Chondrocyte (in vitro differentiated cells): ENCODE measurements at regions not wholly inside any gene's neighbourhood (a gene's known extent, or its start where the extent isn't known, plus 50 kb on each side); places are given as distances from the start of the nearest gene placed in this dataset.

Source experiments
- DNase-seq: peaks from one replicate; pipeline ENCODE4 v3.0.0; 2021; ENCODE audit warnings: mixed read lengths, low spot score
- H3K27ac Mint-ChIP-seq: one replicate; pipeline ENCODE4 v1.8.0; 2021; ENCODE audit warnings: mild to moderate bottlenecking, moderate library complexity, mixed read lengths; ENCODE audit not compliant: unreplicated experiment
- H3K27me3 Mint-ChIP-seq: 2 replicates; pipeline ENCODE4 v1.8.0; 2021; ENCODE audit warnings: low read depth, mixed read lengths
- H3K36me3 Mint-ChIP-seq: 2 replicates; pipeline ENCODE4 v1.8.0; 2021; ENCODE audit warnings: low read depth, mixed read lengths
- H3K4me1 Mint-ChIP-seq: 2 replicates; pipeline ENCODE4 v1.8.0; 2021; ENCODE audit warnings: low read depth, mild to moderate bottlenecking, mixed read lengths
- H3K4me3 Mint-ChIP-seq: one replicate; pipeline ENCODE4 v1.8.0; 2021; ENCODE audit warnings: mild to moderate bottlenecking, moderate library complexity, mixed read lengths; ENCODE audit not compliant: unreplicated experiment
- H3K9me3 Mint-ChIP-seq: 2 replicates; pipeline ENCODE4 v1.8.0; 2021; ENCODE audit warnings: low read depth, mixed read lengths
- TF ChIP-seq, protein P1 (sequence below): fragments of 200-600 bp; sonication (generic); IDR thresholded peaks from 2 replicates; pipeline ENCODE4 v1.5.0; 2021; ENCODE audit warnings: antibody characterized with exemption, mild to moderate bottlenecking, moderate library complexity

DNA sequence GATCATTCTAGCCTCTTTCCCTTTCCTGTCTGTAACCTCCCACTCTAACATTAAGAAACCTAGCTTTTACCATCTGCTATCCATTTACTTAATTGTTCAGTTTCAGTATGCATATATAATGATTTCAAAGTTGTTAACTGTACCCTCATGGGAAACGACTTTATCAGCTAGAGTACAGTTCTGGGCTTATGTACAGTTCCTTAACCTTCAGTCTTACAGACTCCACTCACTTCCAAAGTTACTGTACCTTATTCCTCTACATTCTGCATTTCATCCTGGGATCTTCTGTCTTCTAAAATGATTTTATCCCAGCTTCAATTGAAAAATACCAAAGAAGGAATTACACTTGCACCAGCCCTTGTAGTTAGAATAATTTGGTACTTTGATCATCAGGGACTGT is 108.7 kb upstream of the KCNE2 start:
- no peaks in the 10 kb centered on the region for H3K27me3 Mint-ChIP-seq
- TF ChIP-seq, protein P1, sequence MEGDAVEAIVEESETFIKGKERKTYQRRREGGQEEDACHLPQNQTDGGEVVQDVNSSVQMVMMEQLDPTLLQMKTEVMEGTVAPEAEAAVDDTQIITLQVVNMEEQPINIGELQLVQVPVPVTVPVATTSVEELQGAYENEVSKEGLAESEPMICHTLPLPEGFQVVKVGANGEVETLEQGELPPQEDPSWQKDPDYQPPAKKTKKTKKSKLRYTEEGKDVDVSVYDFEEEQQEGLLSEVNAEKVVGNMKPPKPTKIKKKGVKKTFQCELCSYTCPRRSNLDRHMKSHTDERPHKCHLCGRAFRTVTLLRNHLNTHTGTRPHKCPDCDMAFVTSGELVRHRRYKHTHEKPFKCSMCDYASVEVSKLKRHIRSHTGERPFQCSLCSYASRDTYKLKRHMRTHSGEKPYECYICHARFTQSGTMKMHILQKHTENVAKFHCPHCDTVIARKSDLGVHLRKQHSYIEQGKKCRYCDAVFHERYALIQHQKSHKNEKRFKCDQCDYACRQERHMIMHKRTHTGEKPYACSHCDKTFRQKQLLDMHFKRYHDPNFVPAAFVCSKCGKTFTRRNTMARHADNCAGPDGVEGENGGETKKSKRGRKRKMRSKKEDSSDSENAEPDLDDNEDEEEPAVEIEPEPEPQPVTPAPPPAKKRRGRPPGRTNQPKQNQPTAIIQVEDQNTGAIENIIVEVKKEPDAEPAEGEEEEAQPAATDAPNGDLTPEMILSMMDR = no peak
- no peak overlapping the region for H3K4me3 Mint-ChIP-seq
- H3K4me1 Mint-ChIP-seq = peaks cover 10% of the 10 kb centered on the region
- H3K9me3 Mint-ChIP-seq = peaks cover 30% of the 10 kb centered on the region
- no peak overlapping the region for H3K27ac Mint-ChIP-seq
- no peak for DNase-seq
- H3K36me3 Mint-ChIP-seq = peaks cover 4% of the 10 kb centered on the region

DNA sequence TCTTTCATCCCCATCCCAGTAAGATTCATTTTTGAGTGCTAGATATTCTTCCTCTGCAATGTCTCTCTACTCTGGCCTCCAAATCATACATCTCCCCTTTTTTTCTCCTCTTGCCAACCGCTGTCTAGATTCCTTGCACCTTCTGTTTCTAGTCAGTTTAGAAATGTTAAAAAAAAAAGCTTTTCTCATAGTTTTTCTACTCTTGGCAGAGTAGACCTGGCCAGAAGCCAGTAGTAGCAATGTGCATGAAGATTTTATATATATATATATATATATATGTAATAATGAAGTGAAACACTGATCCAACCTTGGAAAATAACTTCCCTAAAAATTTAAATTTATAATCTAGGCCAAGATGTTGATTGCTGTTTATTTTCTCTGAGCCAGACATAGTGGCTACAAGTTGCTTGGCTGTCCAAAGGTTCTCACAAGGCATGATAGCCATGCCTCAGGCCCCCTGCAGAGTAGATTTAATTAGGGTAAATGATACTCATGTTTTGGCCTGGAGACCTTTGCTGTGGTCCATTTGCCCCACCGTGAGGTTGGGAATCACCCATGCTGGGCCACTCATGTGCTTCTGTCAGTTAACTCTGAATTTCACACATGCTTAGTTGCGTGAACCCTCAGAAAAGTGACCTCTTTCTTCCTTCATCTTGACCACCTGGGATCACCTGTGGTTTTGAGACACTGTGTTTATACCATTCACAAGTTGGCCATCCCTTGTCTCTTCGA is 103.4 kb upstream of the KCNE2 start:
- TF ChIP-seq, protein P1 = no peak
- H3K27ac Mint-ChIP-seq = no peak overlapping the region
- peaks cover 17% of the 10 kb centered on the region for H3K9me3 Mint-ChIP-seq
- H3K4me1 Mint-ChIP-seq = peaks cover 25% of the 10 kb centered on the region
- no peak overlapping the region for H3K4me3 Mint-ChIP-seq
- no peaks in the 10 kb centered on the region for H3K27me3 Mint-ChIP-seq
- H3K36me3 Mint-ChIP-seq = peaks cover 12% of the 10 kb centered on the region
- no peak for DNase-seq

DNA sequence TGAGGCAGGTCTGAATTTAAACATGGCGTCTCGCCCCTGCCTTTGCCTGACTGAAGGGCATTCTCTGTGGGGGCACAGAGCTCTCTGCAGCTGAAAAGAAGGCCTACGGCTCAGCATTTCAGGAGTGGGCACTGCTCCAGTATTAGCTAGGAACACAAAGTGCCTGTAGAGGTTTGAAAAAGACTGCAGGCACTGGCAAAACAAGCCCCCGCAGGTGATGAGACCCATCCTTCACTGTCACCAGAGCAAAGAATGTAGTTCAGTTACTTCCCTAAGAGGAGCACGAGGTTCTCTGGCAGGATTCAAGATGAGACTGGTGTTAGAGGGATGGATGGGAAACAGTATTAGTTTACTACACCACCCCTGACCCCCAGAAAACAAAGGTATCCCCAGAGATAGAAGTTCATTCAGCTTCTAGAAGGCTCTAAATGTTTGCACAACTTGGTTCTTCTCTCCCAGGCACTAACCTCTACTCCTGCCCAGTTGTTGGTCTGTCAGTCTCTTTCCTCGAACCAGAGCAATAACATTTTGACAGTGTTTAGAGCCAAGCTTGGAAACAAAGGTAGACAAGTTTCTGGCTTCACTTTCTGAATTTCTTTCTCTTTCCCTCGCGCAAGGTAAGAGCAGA is 101.9 kb upstream of the KCNE2 start:
- Mint-ChIP-seq H3K27ac (peak overlapping the region; percentile 13), H3K4me1 (peaks cover 27% of the 10 kb centered on the region), H3K36me3 (peaks cover 11% of the 10 kb centered on the region), H3K4me3 (no peak overlapping the region), H3K27me3 (no peaks in the 10 kb centered on the region), H3K9me3 (peaks cover 15% of the 10 kb centered on the region)
- no peak for DNase-seq
- TF ChIP-seq, protein P1 = no peak

DNA sequence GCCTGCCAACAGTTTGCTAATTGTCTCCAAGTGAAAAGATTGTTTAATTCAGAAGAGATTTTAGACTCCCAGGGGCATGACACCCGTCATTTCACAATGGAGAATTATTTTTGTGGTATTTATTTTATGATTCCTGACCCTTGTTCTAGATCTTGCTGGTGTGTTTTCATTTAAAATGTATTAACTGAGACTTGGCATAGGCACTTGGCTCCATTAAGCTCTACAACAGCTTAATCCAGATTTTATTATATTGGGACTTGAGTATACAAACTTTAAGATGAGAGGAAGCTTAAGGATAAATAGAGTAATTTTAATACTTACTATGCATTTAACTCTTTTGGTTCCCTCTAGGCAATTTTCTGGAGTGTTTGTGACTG is 101.3 kb upstream of the KCNE2 start:
- peaks cover 15% of the 10 kb centered on the region for H3K9me3 Mint-ChIP-seq
- H3K4me1 Mint-ChIP-seq = peaks cover 23% of the 10 kb centered on the region
- TF ChIP-seq, protein P1 = no peak
- no peaks in the 10 kb centered on the region for H3K27me3 Mint-ChIP-seq
- H3K4me3 Mint-ChIP-seq = no peak overlapping the region
- peaks cover 11% of the 10 kb centered on the region for H3K36me3 Mint-ChIP-seq
- DNase-seq = no peak
- H3K27ac Mint-ChIP-seq = peak overlapping the region; percentile 13

DNA sequence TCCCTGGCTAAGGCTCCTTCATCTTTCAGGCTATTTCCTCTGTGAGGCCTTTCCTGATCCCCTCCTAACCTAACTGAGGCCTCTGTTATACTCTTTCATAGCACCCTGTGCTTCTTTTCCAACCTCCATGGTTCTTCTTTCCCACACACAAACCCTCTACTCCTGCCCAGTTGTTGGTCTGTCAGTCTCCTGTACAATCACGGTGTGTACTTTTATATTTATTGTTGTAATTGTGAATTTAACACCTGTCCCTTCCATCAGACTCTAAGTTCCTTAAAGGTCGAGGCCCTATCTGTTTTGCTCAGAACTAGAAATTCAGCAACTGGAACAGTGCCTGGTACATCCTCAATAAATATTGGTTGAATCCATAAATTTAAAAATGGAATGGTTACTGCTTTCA is 100.2 kb upstream of the KCNE2 start:
- Mint-ChIP-seq H3K4me1 (peaks cover 22% of the 10 kb centered on the region), H3K9me3 (peaks cover 15% of the 10 kb centered on the region), H3K27ac (no peak overlapping the region), H3K4me3 (no peak overlapping the region), H3K27me3 (no peaks in the 10 kb centered on the region), H3K36me3 (peaks cover 11% of the 10 kb centered on the region)
- TF ChIP-seq, protein P1 = no peak
- DNase-seq = no peak
